ENCODE measurements at regions not wholly inside any gene's neighbourhood (a gene's known extent, or its start where the extent isn't known, plus 50 kb on each side); places are given as distances from the start of the nearest gene placed in this dataset.

DNA sequence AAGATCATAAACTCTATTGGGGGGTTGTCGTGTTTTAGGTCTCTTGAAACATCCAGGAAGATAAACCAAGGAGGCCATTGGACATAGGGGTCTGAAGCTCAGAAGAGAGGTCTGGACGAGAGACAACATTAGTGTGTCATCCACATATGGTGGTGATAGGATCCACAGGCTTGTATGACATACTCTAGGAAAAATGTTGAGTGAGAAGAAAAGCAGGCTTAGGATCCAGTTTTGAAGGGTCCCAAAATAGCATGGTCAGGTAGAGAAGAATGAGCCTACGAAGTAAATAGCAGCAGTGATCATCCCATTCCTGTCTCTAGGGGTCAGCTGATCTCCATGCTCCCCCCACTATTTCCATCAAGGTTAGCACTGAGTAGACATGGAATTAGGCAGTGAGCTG, 166.8 kb downstream of the ANKRD30B start:
- TF ChIP-seq ZFX (IDR thresholded peaks at IDR 0.05; ENCODE audit: borderline replicate concordance), result no peak
- TF ChIP-seq, protein P1, sequence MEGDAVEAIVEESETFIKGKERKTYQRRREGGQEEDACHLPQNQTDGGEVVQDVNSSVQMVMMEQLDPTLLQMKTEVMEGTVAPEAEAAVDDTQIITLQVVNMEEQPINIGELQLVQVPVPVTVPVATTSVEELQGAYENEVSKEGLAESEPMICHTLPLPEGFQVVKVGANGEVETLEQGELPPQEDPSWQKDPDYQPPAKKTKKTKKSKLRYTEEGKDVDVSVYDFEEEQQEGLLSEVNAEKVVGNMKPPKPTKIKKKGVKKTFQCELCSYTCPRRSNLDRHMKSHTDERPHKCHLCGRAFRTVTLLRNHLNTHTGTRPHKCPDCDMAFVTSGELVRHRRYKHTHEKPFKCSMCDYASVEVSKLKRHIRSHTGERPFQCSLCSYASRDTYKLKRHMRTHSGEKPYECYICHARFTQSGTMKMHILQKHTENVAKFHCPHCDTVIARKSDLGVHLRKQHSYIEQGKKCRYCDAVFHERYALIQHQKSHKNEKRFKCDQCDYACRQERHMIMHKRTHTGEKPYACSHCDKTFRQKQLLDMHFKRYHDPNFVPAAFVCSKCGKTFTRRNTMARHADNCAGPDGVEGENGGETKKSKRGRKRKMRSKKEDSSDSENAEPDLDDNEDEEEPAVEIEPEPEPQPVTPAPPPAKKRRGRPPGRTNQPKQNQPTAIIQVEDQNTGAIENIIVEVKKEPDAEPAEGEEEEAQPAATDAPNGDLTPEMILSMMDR (IDR thresholded peaks at IDR 0.05), result no peak
